GM10248 (cell line): ENCODE measurements at regions not wholly inside any gene's neighbourhood (a gene's known extent, or its start where the extent isn't known, plus 50 kb on each side); places are given as distances from the start of the nearest gene placed in this dataset.

Experiments used
- CTCF ChIA-PET: fragments of 300-600 bp; sonication (Branson Sonifier 250); formaldehyde crosslinking; extraction: SDS; loops from one replicate; lab custom pipeline; 2021; ENCODE audit warnings: antibody characterized with exemption; lab: Yijun Ruan, JAX
- POLR2A ChIA-PET: fragments of 350-650 bp; sonication (Branson Sonifier 250); formaldehyde crosslinking; extraction: SDS; loops from one replicate; lab custom pipeline; 2020; ENCODE audit warnings: antibody characterized with exemption; lab: Yijun Ruan, JAX
- DNase-seq: peaks from one replicate; pipeline ENCODE4 v3.0.0; 2012; ENCODE audit errors: extremely low spot score
- CTCF ChIP-seq: IDR thresholded peaks from 2 replicates; pipeline ENCODE4 v1.5.1; 2012; ENCODE audit warnings: mild to moderate bottlenecking, low read depth; ENCODE audit errors: extremely low read depth, missing control alignments, control extremely low read depth

- ChIA-PET CTCF (interaction anchor here (1.1 kb wide), 1 partner anchor 30 kb away, joined by 3 read pairs; no protein-coding TSS in a partner anchor), POLR2A (no interaction called here)
- no peak for TF ChIP-seq CTCF
- peak; percentile 55 for DNase-seq
Observed at GRCh38 chr6:15823838-15824414, 161.1 kb upstream of the DTNBP1 start.

- ChIA-PET CTCF (no interaction called here), POLR2A (no interaction called here)
- TF ChIP-seq CTCF = no peak
Observed at GRCh38 chr6:15822835-15823234, 160.0 kb upstream of the DTNBP1 start.

DNA sequence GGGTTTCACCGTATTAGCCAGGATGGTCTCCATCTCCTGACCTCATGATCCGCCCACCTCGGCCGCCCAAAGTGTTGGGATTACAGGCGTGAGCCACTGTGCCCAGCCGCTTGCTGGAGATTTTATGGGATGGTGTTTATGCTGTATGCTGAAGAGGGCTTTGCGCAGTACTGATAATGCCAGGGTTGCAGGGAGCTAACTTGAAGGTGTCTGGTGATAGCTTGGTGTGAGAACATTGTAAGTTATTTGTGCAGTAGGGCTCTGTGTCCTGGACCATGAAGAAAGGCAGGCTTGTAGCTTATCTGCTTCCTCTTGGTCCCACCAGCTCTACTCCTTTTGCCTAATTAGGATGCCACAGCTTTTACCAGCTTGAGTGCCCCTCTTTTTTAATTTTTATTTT is 157.0 kb upstream of the DTNBP1 start:
- POLR2A ChIA-PET = no interaction called here
- CTCF ChIA-PET = interaction anchor here (2.4 kb wide), 1 partner anchor 10 kb away, joined by 5 read pairs; no protein-coding TSS in a partner anchor
- DNase-seq = no peak
- TF ChIP-seq CTCF = no peak

More at GRCh38 chr6:15822835-15823234, 160.0 kb upstream of the DTNBP1 start:
- DNase-seq = no peak

DNA sequence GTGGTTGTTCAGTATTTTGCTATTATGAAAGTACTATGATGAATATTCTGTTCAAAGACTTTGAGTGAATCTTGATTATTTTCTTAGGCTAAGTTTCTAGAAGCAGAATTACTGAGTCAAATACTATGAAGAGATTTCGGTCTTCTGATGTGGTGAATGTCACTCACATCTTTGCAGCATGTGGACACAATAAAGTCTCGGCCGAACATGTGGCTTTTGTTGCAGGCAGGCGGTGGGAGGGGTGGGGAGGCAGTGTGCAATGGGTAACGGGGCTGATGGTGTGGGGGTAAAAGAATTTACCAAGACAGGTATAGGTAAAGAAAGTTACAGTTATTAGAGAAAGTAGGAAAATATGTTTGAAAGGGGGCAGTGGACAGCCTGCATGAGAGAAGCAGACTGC is 156.4 kb upstream of the DTNBP1 start:
- ChIA-PET CTCF (no interaction called here), POLR2A (no interaction called here)
- DNase-seq = no peak
- TF ChIP-seq CTCF = no peak

DNA sequence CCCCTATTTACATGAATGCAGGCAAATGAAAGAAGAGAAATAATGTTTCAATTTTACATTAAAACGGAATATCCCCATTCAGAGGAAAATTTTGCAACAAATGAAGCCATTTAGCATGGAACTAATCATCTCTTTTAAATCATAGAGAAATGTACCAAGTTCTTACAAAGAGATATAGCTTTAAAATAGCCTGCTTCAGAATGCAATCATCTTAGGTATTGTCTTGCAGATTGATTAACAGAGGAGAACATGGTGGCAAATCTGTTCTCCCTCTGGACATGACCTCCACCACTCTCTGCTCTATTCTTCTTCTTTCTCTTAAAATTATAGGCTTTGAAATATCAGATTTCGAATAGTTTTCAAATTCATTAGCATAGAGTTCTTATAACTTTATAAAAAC is 155.7 kb upstream of the DTNBP1 start:
- POLR2A ChIA-PET = no interaction called here
- CTCF ChIA-PET = no interaction called here
- DNase-seq = no peak
- no peak for TF ChIP-seq CTCF

DNA sequence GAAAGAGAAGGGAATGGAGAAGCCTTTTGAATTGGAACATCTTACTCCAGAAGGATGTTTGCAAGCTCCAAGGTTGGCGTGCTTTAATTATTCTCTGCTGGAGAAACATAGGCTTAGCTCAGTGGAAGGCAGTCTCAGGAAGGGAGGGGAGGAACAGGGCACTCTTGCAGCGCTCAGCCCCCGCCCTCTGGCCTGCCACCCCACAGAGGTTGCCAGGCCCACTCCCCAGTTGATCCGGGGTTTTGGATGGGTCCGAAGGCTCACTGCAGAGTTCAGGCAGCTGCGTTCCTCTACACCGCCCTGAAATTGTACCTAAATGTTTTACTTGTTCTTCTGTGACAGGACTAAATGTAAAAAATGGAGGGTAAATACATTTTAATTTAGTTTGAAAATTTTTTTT is 155.2 kb upstream of the DTNBP1 start:
- ChIA-PET POLR2A (no interaction called here), CTCF (no interaction called here)
- no peak for DNase-seq
- no peak for TF ChIP-seq CTCF

- no peak for TF ChIP-seq CTCF
- CTCF ChIA-PET = interaction anchor here (1.0 kb wide), 1 partner anchor 46 kb away, joined by 4 read pairs; no protein-coding TSS in a partner anchor
- no peak for DNase-seq
- POLR2A ChIA-PET = no interaction called here
Observed at GRCh38 chr6:15817100-15817499, 154.3 kb upstream of the DTNBP1 start.
